GM18502 (cell line): ENCODE measurements at regions not wholly inside any gene's neighbourhood (a gene's known extent, or its start where the extent isn't known, plus 50 kb on each side); places are given as distances from the start of the nearest gene placed in this dataset.

ENCODE experiments used
- ATAC-seq: cut with Tn5 transposase; IDR thresholded peaks from one replicate; pipeline ENCODE4 v1.9.1; 2021; ENCODE audit warnings: mild to moderate bottlenecking; ENCODE audit not compliant: unreplicated experiment, poor library complexity

DNA sequence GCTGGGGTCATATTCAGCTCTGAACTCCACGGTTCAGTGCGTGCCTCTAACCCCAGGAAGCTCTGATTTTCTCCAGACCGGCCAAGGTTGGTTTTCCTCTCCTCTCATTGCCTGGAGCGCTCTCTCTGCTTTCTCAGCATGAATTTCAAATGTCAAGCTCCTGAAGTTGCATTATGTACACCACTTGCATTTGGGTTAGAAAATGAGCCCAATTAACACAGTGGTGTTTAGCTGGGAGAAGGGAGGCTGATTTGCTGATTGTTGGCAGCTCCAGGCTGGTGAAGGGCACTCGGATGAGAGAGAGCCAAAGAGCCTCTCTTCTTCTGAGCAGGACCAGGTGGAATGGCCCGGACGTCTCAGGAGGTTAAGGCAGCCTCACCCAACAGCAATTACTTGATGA, 570.9 kb downstream of the VRK1 start:
- no peak for ATAC-seq

DNA sequence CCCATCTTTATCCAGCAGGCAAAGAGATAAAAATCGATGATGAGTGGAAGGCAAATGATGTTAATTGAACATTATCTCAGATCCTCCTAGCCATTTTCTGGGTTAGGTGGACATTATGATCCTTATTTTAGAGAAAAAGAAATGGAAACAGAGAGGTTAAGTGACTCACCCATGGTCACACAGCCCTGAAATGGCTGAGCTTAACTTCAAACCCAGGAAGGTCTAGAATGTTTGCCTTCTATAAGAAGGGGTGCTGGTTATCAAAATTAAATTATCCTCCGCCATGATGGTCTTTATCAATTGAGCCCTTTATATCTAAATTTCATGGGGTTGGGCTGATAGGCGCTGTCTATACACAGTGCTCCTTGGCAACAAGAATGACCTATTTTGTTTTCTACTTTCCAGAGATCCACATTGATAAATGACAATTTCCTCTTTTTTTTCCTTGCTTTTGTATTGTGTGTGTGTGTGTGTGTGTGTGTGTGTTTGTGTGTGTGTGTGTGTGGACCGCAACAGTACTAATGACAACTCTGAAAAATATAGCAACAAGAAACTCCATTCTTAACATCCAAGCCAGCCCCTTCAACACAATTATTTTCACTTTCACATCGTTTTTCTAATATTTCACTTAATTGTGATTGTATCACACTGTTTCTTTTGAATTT, 571.9 kb downstream of the VRK1 start:
- ATAC-seq = no peak

DNA sequence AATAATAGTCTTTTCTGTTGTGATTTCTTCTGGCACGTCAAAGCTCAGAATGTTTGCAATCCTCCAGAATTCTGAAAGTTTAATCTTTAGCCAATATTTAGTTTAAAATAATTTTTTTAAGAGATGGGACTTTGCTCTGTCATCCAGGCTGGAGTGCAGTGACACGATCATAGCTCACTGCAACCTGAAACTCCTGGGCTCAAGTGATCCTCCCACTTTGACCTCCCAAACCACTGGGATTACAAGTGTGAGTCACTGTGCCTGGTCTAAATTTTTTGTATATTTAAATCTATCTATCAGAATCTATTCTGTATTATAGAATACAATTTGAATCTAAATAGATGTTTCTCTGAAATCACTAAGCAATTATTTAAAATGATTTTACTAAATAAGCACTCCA, 572.7 kb downstream of the VRK1 start:
- no peak for ATAC-seq

DNA sequence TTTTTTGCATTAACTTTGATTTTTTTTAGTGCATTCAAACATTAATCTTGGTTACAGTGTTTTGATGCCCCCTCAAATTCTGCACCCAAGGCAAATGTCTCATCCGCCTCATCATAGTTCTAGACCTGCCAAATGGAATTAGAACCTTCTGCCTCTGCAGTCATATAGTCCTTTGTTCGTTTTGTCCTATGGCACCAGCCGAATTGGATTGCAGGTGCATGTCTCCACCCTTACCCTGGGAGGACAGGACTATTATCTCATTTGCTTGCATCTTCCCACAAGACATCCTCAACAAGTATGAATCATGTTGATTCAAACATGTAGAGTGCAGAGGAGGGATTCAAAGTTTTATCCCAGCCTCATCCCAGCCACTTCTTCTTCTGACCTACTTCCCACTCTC, 579.1 kb downstream of the VRK1 start:
- no peak for ATAC-seq

DNA sequence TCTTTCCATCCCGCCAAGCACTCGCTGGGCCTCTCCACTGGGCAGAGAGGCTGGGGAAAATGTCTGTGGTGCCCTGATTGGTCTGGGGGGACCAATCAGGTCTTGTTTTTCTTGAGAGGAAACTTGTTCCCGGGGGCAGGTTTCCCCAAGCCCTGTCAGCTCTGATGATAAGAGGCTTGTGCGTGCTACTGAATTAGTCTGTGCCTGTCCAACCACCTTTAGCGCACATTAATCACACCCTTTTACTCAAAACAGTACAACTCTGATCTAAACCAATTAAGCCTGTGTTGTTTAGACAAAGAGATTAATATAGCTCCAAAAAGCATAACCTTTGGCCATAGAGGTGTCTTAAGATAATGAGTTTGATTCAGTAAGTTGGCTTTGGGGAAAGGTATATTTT, 580.4 kb downstream of the VRK1 start:
- ATAC-seq = no peak

DNA sequence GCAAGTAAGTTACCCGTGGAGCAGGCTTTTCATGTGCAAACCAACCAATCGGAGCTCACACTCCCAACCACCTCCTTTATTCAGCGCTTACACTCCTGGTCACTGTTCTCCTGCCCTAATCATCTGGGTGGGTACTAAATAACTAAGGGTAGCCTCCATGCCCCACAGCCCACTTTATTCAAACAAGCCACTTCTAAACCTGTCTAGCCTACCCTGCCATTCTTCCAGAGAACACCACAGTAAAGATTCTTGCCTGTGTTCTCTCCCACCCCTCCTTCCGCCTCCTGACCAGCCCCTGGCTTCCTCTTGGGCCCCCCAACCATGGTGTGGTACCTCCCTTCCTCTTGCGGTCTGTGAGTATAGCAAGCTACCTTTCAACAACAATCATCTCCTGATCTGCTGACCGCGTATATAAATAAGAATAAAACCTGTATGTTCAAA, 581.9 kb downstream of the VRK1 start:
- ATAC-seq = no peak

DNA sequence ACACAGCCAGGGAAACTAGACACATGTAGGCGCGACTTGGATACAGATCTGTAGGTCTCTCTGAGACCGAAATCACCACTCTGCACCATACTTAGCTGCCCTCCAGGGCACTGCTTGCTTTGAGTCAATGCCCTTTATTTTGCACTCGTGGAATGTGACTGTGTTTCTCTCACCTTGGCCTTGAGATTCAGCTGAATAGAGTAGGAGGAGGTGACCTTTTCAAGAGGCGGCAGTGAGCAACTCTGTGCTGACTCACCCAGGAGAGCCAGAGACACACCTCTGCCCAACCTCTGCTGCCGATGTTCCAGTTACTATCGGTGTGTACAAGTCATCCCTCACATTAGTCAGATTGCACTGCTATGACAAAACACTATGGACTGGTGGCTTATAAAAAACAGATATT, 583.4 kb downstream of the VRK1 start:
- no peak for ATAC-seq

DNA sequence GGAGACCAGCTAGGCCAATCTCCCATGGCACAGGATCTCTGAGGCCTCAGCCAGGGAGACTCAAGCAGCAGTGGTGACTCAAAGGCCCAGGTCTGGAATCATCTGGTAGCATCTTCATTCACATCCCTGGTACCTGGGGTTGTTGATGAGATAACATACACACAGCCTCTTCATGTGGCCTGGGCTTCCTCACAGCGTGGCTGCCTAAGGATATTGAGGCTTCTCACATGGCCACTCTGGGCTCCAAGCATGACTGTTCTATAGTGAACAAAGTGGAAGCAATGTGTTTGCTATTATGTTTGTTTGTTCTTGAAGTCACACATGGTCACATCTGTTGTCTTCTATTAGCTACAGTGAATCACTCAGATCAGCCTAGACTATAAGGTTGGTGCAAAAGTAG, 584.1 kb downstream of the VRK1 start:
- ATAC-seq = no peak

DNA sequence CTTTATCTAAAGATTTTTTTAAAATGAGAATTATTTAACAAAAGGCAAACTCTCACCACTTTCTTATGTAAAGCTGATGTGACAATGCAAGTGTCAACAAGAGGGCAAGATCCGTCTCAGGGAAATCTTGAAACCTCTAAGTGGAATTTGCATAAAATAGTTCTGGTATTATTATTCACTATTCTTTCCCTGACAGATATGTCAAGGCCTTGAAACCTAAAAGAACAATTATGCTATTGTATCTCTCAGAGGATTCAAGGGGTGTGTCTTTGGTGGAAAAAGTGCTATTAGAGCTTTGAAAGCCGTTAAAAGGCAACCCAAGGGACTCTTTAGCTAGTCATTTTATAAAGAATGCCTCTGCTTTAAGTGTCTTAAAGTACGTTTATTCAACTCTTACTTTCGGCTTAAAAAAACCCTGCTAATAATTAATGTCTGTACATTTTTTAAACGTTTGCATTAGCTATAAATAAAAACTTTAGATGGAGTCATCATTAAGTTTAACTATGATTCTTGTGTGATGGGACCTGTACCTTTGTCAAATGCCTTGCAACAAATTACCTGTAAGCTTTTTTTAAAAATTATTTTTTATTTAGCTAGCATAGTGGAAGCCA, 585.5 kb downstream of the VRK1 start:
- ATAC-seq = no peak

DNA sequence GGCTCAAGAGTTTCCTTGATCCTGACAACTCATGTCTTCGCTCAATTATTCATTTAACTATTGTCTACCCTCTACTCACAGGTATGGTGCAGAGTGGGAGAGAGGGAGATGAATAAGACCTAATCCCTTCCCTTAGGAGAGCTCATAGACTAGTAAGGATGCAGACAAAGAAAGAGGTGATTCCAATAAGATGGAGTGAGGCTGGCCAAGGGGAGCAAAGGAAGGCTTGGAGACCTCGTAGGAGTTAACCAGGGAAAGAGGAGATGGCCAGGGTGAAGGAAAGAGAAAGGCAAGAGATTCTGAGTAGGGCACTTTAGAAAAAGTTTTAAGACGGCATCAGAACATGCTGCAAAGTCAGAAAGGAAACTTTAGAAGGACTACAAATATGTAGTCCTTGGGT, 588.5 kb downstream of the VRK1 start:
- ATAC-seq = no peak

DNA sequence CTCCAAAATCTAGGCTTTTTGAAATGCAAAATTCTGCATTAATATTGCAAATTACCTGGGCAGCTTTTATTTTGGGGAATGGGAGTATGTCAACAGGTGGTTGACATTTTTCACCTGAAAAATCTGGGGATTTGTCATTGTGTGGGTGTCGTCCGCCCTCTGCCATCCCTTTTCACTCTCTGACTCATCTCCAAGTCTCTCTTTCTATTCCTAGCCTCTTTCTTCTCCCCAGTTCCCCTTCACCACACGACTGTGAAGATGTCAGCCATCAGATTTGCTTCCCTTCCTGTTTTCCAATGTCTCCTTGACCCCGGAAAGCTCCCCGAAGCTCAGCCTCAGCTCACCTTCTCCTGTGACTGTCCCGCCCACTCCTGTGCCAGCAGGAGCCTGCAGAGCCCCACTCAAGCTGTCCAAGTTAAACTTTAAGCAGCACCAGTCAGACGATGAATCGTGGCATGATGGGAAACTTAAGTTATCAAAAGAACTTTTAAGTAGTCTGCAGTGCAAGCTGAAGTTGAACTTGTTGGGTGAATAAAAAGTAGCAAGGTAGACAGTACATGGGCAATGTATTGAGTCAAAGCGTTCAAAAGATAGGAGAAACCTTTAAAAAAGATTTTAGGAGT, 590.2 kb downstream of the VRK1 start:
- no peak for ATAC-seq

DNA sequence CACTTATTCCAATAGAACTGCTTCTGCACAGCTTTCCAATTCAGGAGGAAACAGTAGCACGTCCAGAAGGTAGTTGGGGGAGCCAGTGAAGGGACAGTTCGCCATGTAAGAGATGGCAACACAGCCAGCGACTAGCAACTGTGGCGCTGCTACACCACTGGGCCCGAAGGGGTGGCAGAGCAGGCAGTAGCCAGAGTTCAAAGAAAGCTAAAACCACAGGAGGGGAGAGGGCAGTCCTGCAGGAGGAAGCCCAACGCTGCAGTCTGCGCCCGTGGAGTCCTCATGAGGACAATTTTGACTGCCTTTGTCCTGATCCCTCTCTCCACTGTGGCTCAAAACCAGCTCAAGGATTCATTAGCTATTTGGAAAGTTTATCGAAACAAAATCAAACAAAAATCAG, 591.2 kb downstream of the VRK1 start:
- no peak for ATAC-seq

DNA sequence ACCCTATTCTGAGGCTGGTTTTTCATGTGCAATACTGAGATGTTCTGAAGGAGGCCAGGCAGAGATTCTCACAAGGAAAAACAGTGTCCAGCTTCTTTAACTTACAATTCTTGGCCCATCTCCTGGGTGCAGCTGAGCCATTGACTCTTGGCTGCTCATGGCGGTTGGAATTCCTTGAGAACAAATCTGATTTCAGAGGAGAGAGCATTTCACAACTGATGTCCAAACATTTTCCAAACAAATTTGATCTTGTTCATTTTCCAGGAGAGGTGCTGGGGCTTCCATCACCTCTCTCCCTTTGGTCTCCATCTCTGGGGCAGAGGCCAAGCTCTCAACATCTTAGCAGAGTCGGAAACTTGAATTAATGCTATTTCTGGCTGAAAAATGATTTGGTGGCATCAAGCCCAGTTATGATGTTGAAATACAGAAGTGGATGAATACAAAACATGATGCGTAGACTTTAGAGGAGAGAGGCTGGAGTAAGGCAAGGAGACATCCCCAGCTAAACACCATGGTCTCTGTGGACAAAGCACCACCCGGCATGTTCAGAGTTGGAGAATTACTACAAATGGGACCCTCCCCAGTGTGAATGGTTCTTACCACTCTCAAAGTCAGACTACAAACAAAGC, 593.0 kb downstream of the VRK1 start:
- no peak for ATAC-seq

DNA sequence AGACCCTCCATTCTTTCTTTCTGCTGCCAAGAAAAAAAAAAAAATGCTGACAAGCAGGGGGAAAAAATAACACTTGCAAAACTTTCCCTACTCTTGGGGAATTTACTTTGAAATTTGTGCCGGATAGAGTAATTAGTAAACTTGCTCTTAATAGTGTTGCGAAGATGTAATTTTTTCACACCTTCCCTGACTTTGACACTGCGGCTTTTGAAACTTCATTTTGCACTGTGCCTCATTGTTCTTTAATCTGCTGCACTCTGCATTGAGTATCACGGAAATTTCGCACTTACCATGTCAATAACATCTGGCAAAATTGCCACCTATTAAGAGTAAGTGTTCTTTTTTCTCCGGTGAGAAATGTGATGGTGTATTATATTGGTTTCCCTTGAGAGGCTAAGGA, 596.1 kb downstream of the VRK1 start:
- no peak for ATAC-seq

DNA sequence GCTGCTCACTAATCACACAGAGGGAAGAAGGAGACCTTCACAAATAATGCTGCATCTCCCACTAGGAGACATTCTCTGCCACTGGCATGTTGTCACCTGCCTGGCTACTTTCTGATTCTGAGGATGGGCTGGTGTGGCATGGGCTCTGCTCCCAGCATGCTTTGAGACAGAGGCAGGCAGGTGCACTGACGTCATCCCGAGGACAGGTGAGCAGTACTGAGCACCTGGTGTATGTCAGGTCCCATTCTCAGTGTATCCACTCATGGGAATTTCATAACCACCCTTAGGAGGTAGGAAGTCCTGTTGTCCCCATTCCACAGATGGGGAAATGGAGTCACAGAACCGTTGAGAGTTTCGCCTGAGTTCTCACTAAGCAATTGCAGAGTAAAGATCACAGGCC, 597.9 kb downstream of the VRK1 start:
- no peak for ATAC-seq

DNA sequence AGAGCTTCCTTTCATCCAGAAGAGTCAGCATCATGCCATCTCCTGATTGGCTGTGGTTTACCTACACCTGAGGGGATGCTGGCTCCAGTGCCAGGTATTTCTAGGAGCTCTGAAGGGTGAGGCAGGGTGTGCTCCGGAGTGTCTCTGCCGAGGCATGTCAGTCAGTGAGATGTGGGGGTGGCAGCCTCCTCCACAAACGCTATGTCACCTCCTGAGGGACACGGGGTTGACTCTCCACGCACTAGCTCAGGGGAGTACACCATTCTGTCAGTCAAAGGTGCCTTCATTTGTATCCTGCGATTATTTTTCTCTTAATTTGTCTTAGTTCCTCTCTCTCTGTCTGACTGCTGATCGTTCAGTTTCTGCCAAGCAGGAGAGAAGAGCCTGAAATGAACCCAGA, 604.5 kb downstream of the VRK1 start:
- no peak for ATAC-seq

DNA sequence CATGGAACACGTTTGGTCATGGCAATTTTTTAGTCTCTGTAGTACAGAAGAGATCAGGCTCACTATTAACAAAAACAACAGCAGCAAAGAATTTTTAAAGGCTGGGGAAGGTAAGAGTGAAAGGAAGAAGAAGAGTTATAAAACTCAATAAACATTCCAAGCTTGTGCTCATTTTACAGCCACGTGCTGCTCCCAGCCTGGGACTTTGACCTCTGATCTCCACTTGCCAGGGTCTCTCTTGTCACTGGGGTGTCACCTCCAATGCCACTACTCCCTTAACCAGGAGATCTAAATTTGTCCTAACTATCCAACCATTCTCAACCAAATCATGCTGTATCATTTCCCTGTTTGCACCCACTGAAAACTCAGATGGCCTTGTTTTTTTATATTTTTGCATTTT, 605.1 kb downstream of the VRK1 start:
- ATAC-seq = no peak

DNA sequence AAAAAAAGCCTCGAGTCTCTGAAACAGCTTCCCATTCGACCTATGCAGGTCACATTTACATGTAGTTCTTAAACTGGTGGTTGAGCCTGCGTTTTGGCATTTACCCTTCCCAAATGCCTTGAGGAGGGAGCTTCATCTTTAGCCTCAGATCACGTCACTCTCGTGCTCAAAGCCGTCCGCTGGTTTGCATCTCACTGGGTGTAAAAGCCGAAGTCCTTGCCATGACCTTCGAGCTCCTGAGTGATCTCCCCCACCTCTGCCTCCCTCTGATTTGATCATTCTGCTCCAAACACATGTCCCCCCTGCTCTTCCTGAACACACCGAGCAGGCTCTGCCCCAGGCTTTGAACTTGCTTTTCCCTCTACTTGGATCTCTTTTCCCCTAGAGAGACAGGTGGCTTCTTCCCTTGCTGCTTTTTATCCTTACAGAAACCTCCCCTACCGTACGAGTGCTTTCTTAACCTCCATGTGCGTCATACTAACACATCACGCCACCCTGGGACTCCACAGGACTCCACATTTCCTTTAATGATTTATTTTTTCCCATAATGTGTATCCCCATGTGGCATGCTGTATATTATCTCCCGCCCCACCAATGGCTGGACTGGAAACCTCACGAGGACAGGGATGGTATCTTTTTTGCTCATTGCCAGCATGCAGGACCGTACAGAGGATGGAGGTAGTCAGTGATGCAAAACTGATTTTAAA, 610.7 kb downstream of the VRK1 start:
- no peak for ATAC-seq

DNA sequence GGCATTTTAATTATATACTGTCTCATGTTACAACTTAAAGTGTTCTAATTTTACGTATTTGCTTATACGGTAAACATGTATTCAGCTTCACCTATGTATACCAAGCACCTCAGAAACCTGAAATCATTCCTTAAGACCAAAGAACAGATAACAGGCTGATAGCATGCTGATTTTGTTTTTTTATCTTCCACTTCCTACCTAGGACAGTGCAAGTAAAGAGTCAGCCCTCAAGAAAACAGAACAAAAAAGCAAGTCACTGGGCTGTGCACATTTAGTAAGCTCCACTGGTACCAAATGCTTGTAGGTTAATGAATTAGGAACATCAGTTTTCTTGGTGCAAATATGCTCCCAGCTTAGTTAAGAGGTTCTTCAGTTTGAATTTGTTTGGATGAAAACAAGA, 611.3 kb downstream of the VRK1 start:
- peak; percentile 24 for ATAC-seq

DNA sequence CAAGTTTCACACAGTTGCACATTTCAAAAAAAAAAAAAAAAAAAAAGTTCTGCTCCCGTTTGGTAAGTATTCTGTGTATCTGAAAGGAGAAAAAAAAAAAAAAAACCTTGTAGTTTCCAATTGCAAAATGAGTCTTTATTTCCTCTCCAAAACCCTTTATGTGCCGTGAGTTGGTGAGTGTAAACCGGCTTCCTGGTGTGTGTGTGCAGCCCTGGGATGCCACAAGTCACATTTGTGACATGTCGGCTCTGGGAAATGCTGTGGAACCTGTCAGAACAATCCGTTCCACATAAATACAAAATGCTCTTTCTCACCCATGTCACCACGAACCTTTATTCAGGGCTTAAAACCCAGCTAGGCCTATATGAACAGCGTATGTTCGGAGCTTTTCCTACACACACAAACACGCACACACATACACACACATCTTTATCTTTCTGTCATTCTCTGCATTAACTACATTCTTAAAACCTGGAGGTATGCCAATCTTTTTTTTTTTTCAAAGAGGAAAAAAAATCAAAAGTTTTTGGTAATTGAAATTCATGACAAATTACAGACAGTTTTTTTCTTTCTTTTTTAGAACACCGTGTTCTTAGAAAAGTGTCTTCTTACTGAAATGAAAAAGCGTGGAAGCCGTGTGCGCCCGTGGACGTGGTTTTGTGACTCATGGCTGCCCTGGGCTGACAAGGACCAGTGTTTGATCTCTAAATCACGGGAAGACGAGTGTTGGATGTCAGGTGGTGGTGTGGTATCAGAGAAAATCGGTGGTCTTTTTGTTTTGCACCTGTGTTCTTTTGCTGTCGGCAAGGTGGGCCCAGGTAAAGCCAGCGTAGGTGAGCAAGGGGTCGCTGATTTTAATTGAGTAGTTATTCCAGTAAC, 612.0 kb downstream of the VRK1 start:
- peak; percentile 47 for ATAC-seq
